ENCODE measurements at regions not wholly inside any gene's neighbourhood (a gene's known extent, or its start where the extent isn't known, plus 50 kb on each side); places are given as distances from the start of the nearest gene placed in this dataset.
A peak's percentile ranks its signal among the peaks of the same experiment; 100 is the strongest.
"Not testable (repeated sequence)": the region's sequence is repeated elsewhere in the genome, so short reads cannot be mapped to it uniquely, and the experiment has no call there.

- DNase-seq (ENCODE audit: low read depth, low spot score) = peak; percentile 2
- in situ Hi-C loops (cut with HindIII; ENCODE audit: low sequenced_read_pairs); H3K4me3 ChIP-seq (ENCODE audit: low read depth, low read length): not testable (repeated sequence)
Measured at GRCh38 chr2:111451692-111452199, 331.0 kb downstream of the BCL2L11 start.

GRCh38 chr2:111452208-111452607 is 331.5 kb downstream of the BCL2L11 start:
- in situ Hi-C loops (cut with HindIII; ENCODE audit: low sequenced_read_pairs); DNase-seq (ENCODE audit: low read depth, low spot score): not testable (repeated sequence)

GRCh38 chr2:111453308-111453707 is 332.6 kb downstream of the BCL2L11 start:
- DNase-seq (ENCODE audit: low read depth, low spot score); H3K4me3 ChIP-seq (ENCODE audit: low read depth, low read length); in situ Hi-C loops (cut with HindIII; ENCODE audit: low sequenced_read_pairs): not testable (repeated sequence)

More at GRCh38 chr2:111452208-111452607, 331.5 kb downstream of the BCL2L11 start:
- H3K4me3 ChIP-seq (ENCODE audit: low read depth, low read length) = not testable (repeated sequence)

GRCh38 chr2:111453816-111454215 is 333.1 kb downstream of the BCL2L11 start:
- in situ Hi-C loops (cut with HindIII; ENCODE audit: low sequenced_read_pairs); H3K4me3 ChIP-seq (ENCODE audit: low read depth, low read length); DNase-seq (ENCODE audit: low read depth, low spot score): not testable (repeated sequence)

- in situ Hi-C loops (cut with HindIII; ENCODE audit: low sequenced_read_pairs); H3K4me3 ChIP-seq (ENCODE audit: low read depth, low read length): not testable (repeated sequence)
- DNase-seq (ENCODE audit: low read depth, low spot score) = peak; percentile 71
Measured at GRCh38 chr2:111454404-111454803, 333.7 kb downstream of the BCL2L11 start.

GRCh38 chr2:111455016-111456015 is 334.6 kb downstream of the BCL2L11 start:
- DNase-seq (ENCODE audit: low read depth, low spot score); in situ Hi-C loops (cut with HindIII; ENCODE audit: low sequenced_read_pairs); H3K4me3 ChIP-seq (ENCODE audit: low read depth, low read length): not testable (repeated sequence)

- in situ Hi-C loops (cut with HindIII; ENCODE audit: low sequenced_read_pairs); H3K4me3 ChIP-seq (ENCODE audit: low read depth, low read length); DNase-seq (ENCODE audit: low read depth, low spot score): not testable (repeated sequence)
Measured at GRCh38 chr2:111457191-111457590, 336.5 kb downstream of the BCL2L11 start.

GRCh38 chr2:111460901-111461300 is 340.2 kb downstream of the BCL2L11 start:
- in situ Hi-C loops (cut with HindIII; ENCODE audit: low sequenced_read_pairs); H3K4me3 ChIP-seq (ENCODE audit: low read depth, low read length); DNase-seq (ENCODE audit: low read depth, low spot score): not testable (repeated sequence)

GRCh38 chr2:111461831-111462230 is 341.1 kb downstream of the BCL2L11 start:
- in situ Hi-C loops (cut with HindIII; ENCODE audit: low sequenced_read_pairs); H3K4me3 ChIP-seq (ENCODE audit: low read depth, low read length); DNase-seq (ENCODE audit: low read depth, low spot score): not testable (repeated sequence)

- DNase-seq (ENCODE audit: low read depth, low spot score); in situ Hi-C loops (cut with HindIII; ENCODE audit: low sequenced_read_pairs); H3K4me3 ChIP-seq (ENCODE audit: low read depth, low read length): not testable (repeated sequence)
Measured at GRCh38 chr2:111462572-111462971, 341.9 kb downstream of the BCL2L11 start.

- H3K4me3 ChIP-seq (ENCODE audit: low read depth, low read length); DNase-seq (ENCODE audit: low read depth, low spot score); in situ Hi-C loops (cut with HindIII; ENCODE audit: low sequenced_read_pairs): not testable (repeated sequence)
Measured at GRCh38 chr2:111463238-111463848, 342.6 kb downstream of the BCL2L11 start.

GRCh38 chr2:111463956-111464355 is 343.2 kb downstream of the BCL2L11 start:
- H3K4me3 ChIP-seq (ENCODE audit: low read depth, low read length); DNase-seq (ENCODE audit: low read depth, low spot score); in situ Hi-C loops (cut with HindIII; ENCODE audit: low sequenced_read_pairs): not testable (repeated sequence)

- H3K4me3 ChIP-seq (ENCODE audit: low read depth, low read length); DNase-seq (ENCODE audit: low read depth, low spot score); in situ Hi-C loops (cut with HindIII; ENCODE audit: low sequenced_read_pairs): not testable (repeated sequence)
Measured at GRCh38 chr2:111464367-111464766, 343.7 kb downstream of the BCL2L11 start.

- in situ Hi-C loops (cut with HindIII; ENCODE audit: low sequenced_read_pairs) = not testable (repeated sequence)
Measured at GRCh38 chr2:111465521-111465920, 344.8 kb downstream of the BCL2L11 start.

GRCh38 chr2:111466744-111467143 is 346.0 kb downstream of the BCL2L11 start:
- H3K4me3 ChIP-seq (ENCODE audit: low read depth, low read length); in situ Hi-C loops (cut with HindIII; ENCODE audit: low sequenced_read_pairs); DNase-seq (ENCODE audit: low read depth, low spot score): not testable (repeated sequence)

More at GRCh38 chr2:111465521-111465920, 344.8 kb downstream of the BCL2L11 start:
- H3K4me3 ChIP-seq (ENCODE audit: low read depth, low read length); DNase-seq (ENCODE audit: low read depth, low spot score): not testable (repeated sequence)

GRCh38 chr2:111470924-111471323 is 350.2 kb downstream of the BCL2L11 start:
- in situ Hi-C loops (cut with HindIII; ENCODE audit: low sequenced_read_pairs); DNase-seq (ENCODE audit: low read depth, low spot score); H3K4me3 ChIP-seq (ENCODE audit: low read depth, low read length): not testable (repeated sequence)

GRCh38 chr2:111471791-111472530 is 351.2 kb downstream of the BCL2L11 start:
- DNase-seq (ENCODE audit: low read depth, low spot score); in situ Hi-C loops (cut with HindIII; ENCODE audit: low sequenced_read_pairs): not testable (repeated sequence)

More at GRCh38 chr2:111471791-111472530, 351.2 kb downstream of the BCL2L11 start:
- not testable (repeated sequence) for H3K4me3 ChIP-seq (ENCODE audit: low read depth, low read length)

All from astrocyte of the spinal cord (primary cell).